ENCODE measurements at regions not wholly inside any gene's neighbourhood (a gene's known extent, or its start where the extent isn't known, plus 50 kb on each side); places are given as distances from the start of the nearest gene placed in this dataset.

GRCh38 chr4:155433636-155434360 lies 57.0 kb upstream of the MAP9 start:
- no peak for TF ChIP-seq CTCF (conservative IDR thresholded peaks at IDR 0.05; ENCODE audit: low read length)
- H3K4me3 ChIP-seq (ENCODE audit: low read length) = no peak overlapping the region
- no peak for DNase-seq (ENCODE audit: low read depth)

- TF ChIP-seq CTCF (conservative IDR thresholded peaks at IDR 0.05; ENCODE audit: low read length) = no peak
- H3K4me3 ChIP-seq (ENCODE audit: low read length) = no peak overlapping the region
- DNase-seq (ENCODE audit: low read depth) = no peak
Observed at GRCh38 chr4:155430895-155431795, 54.4 kb upstream of the MAP9 start.

- no peak for TF ChIP-seq CTCF (conservative IDR thresholded peaks at IDR 0.05; ENCODE audit: low read length)
- DNase-seq (ENCODE audit: low read depth) = no peak
Observed at GRCh38 chr4:155428128-155428527, 51.4 kb upstream of the MAP9 start.

GRCh38 chr4:155426953-155427352 lies 50.2 kb upstream of the MAP9 start:
- DNase-seq (ENCODE audit: low read depth) = no peak
- no peak for TF ChIP-seq CTCF (conservative IDR thresholded peaks at IDR 0.05; ENCODE audit: low read length)
- no peak overlapping the region for H3K4me3 ChIP-seq (ENCODE audit: low read length)

More at GRCh38 chr4:155428128-155428527, 51.4 kb upstream of the MAP9 start:
- no peak overlapping the region for H3K4me3 ChIP-seq (ENCODE audit: low read length)
